Heart left ventricle (tissue), 13 donors: ENCODE measurements at regions not wholly inside any gene's neighbourhood (a gene's known extent, or its start where the extent isn't known, plus 50 kb on each side); places are given as distances from the start of the nearest gene placed in this dataset.
"Not testable (repeated sequence)": the region's sequence is repeated elsewhere in the genome, so short reads cannot be mapped to it uniquely, and the experiment has no call there.

ENCODE experiments used
- CTCF ChIP-seq, 12 donors: fragments of 200-600 bp; sonication (generic) in 4 of 12; IDR thresholded peaks; one replicate each; pipeline versions ENCODE4 v1.5.0 to v1.8.0; 2018 to 2022; ENCODE audit warnings: antibody characterized with exemption in 12 of 12, mild to moderate bottlenecking in 5 of 12
- POLR2A ChIP-seq, 2 donors: fragments of 450-650 bp; IDR thresholded peaks; one replicate each; pipeline ENCODE4 v1.6.1; 2017; ENCODE audit warnings: antibody characterized with exemption in 2 of 2, mild to moderate bottlenecking in 2 of 2, moderate library complexity in 2 of 2
- donor health status: ischemic (EF 13 %, LVEDD 7.1; RV severe dilation, severe dysfunction).
- donor health status: DM: no; HTN: yes; CAD: no.
- donor health status: DM: no; HTN: no; CAD: no.
- donor health status: ischemic (EF 25% LVEDD 6.9; RV normal size, moderate dysfunction).
- donor health status: ischemic (EF 25% LVEDD 5.7; RV mildly dilated, moderate dysfunction).
- donor health status: ischemic (EF 35%, LVEDD 5.7; RV mildly dilated, moderate dysfunction).
- donor health status: nonischemic (EF 11% LVEDD 7.7; RV severe dilation, severe dysfunction).
- donor health status: DM: yes; HTN: yes; CAD: no.
- donor health status: PGD.
- donor health status: ischemic (EF 29% LVEDD 5.4; RV normal size, mild dysfunction).
- donor health status: nonischemic (EF 23%, LVEDD 6.1; RV moderate dilation, normal function).

DNA sequence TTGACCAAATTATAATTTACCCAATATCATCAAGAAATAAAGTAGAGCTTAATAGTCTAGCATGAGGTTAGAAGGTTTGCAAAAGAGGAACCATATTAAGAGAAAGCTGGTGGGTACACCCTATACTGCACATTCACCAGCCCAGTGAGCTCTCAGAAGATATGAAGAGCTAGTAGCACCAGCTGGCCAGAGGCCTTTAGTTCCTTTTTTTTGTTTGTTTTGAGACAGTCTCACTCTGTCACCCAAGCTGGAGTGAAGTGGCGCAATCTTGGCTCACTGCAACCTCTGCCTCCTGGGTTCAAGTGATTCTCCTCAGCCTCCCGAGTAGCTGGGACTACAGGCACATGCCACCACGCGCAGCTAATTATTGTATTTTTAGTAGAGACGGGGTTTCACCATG is 1183.5 kb upstream of the CHAC2 start:
- TF ChIP-seq POLR2A, CTCF (IDR thresholded peaks at IDR 0.05): not testable (repeated sequence)
